ENCODE measurements at regions not wholly inside any gene's neighbourhood (a gene's known extent, or its start where the extent isn't known, plus 50 kb on each side); places are given as distances from the start of the nearest gene placed in this dataset.
"Not testable (repeated sequence)": the region's sequence is repeated elsewhere in the genome, so short reads cannot be mapped to it uniquely, and the experiment has no call there.

DNA sequence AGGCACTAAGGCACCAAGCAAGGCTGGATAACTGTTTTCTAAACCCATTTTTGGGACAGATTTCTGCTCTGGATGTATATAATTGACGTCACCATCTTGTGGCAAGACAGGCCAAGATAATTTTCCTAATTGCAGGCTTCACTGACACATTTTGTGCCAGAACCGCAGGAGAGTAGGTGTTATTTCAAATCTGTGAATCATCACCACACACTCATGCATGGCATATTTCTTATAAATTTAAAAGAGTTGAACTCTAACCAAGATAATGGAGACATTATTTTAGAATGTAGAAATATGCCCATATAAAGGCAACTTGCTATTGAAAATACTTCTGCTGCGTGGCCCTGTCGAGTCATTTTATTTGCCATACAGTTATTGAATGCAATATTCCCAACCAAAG, 68.3 kb upstream of the ACYP2 start:
- Mint-ChIP-seq H3K27ac (no peak overlapping the region), H3K27me3 (no peaks in the 10 kb centered on the region), H3K36me3 (peaks cover 16% of the 10 kb centered on the region), H3K4me1 (peaks cover 28% of the 10 kb centered on the region), H3K4me3 (no peak overlapping the region), H3K9me3 (no peaks in the 10 kb centered on the region)

DNA sequence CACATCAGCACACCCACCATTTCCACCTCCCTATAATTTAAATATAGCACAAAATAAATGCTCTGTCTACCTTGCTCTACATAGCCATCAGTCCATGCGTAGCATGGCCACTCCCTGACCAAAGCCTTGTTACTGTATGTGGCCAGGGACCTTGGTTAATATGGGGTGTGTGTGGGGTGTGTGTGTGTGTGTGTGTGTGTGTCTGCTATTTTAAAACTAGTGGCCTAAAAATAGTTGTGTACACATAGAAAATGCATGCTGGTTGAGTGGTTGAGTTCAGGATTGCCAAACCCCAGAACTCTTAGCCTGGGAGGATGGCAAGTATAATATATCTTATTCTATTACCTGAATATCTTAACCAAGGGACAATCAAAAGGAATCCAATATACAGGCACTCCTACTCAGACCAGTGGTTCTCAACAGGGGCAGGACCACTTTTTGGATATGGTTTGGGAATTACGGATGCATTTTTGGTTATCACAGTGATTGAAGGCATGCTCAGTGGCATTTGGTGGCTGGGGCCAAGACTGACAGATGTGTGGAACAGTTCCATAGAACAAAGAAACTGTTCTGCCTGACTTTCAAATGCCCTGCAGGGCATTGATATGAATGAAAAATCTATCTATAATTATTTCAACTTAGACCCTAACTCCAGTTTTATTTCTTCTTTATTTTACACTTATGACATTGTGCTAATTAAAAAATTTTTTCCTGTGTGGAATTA, 72.3 kb upstream of the PSME4 start:
- no peaks in the 10 kb centered on the region for H3K27me3 Mint-ChIP-seq
- no peak overlapping the region for H3K27ac Mint-ChIP-seq
- H3K4me3 Mint-ChIP-seq, result no peak overlapping the region
- H3K36me3 Mint-ChIP-seq, result peaks cover 10% of the 10 kb centered on the region
- H3K4me1 Mint-ChIP-seq, result peaks cover 15% of the 10 kb centered on the region
- H3K9me3 Mint-ChIP-seq, result no peaks in the 10 kb centered on the region

DNA sequence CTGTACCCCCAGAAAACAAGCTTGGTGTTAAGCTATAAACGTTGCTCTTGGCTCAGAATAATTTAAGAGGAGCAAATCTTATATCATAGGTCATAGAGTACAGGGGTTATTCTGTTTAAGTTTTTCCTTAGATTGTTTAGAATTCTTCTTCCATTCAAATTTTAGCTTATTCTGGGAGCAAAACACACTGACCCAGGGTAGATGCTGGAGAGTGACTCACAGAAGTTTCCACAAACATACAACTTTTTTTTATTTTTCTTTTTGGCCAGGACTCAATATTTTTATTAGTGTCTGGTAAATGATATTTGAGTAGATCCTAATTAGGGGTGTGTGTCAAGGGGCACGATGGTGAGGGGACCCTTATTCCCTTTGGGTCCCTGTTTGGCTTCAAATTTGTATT, 71.5 kb upstream of the PSME4 start:
- no peak overlapping the region for H3K27ac Mint-ChIP-seq
- no peak overlapping the region for H3K4me3 Mint-ChIP-seq
- H3K36me3 Mint-ChIP-seq, result peaks cover 10% of the 10 kb centered on the region
- no peaks in the 10 kb centered on the region for H3K27me3 Mint-ChIP-seq
- peaks cover 9% of the 10 kb centered on the region for H3K4me1 Mint-ChIP-seq
- no peaks in the 10 kb centered on the region for H3K9me3 Mint-ChIP-seq

DNA sequence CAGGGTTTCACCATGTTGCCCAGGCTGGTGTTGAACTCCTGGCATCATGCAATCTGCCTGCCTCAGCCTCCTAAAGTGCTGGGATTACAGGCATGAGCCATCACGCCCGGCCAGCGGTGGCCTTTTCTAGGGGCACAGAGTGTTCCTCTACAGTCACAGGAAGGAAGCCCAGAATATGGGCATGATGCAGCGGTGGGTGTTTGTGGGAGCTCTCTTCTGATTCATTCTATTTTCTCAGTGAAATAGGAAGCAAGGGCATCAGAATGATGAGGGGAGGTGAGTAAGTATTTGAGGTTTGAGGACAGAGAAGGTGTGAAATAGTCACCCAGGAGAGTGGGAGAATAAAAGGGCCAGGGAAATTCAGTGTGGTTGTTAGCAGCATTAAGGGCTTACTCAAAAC, 70.3 kb upstream of the PSME4 start:
- H3K27me3 Mint-ChIP-seq, result no peaks in the 10 kb centered on the region
- no peak overlapping the region for H3K27ac Mint-ChIP-seq
- H3K36me3 Mint-ChIP-seq, result peaks cover 10% of the 10 kb centered on the region
- no peak overlapping the region for H3K4me3 Mint-ChIP-seq
- no peaks in the 10 kb centered on the region for H3K9me3 Mint-ChIP-seq
- peaks cover 3% of the 10 kb centered on the region for H3K4me1 Mint-ChIP-seq

DNA sequence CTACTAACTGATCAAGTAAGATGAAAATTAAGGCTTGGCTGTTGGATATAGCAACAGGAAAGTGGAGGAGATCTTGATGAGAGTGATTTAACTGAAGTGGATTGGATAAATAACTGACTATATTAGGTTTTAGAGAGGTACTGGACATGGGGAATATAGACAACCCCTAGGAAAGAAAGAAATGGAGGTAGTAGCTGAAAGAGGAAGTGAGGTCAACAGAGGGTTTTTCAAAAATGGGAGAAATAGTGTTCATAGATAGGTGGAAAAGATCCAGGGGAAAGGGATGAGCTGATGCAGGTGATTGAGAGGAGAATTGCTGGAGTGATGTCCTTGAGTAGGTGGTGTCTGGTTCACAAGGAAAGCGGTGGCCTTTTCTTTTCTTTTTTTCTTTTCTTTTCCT, 69.9 kb upstream of the PSME4 start:
- Mint-ChIP-seq H3K27ac (no peak overlapping the region), H3K4me3 (no peak overlapping the region), H3K27me3 (no peaks in the 10 kb centered on the region), H3K4me1 (peaks cover 3% of the 10 kb centered on the region), H3K9me3 (no peaks in the 10 kb centered on the region), H3K36me3 (peaks cover 10% of the 10 kb centered on the region)

DNA sequence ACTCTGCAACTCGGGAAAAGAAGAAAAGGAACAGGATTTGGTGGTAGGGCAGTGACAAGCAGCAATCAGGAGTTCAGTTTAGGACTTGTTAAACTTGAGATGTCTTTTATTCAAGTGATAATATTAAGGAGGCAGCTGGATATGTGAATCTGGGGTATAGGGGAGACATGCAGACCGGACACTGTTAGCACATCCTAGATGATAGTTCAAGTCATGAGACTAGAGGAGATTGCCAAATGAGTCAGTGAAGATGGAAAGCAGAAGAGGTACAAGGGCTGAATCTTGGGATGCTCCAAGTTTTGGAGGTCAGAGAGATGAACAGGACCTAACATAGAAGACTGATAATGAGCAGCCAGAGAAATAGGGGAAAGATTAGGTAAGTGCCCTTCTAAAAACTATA, 69.5 kb upstream of the PSME4 start:
- Mint-ChIP-seq H3K4me1 (peaks cover 3% of the 10 kb centered on the region), H3K9me3 (no peaks in the 10 kb centered on the region), H3K36me3 (peaks cover 10% of the 10 kb centered on the region), H3K4me3 (no peak overlapping the region), H3K27me3 (no peaks in the 10 kb centered on the region), H3K27ac (no peak overlapping the region)

DNA sequence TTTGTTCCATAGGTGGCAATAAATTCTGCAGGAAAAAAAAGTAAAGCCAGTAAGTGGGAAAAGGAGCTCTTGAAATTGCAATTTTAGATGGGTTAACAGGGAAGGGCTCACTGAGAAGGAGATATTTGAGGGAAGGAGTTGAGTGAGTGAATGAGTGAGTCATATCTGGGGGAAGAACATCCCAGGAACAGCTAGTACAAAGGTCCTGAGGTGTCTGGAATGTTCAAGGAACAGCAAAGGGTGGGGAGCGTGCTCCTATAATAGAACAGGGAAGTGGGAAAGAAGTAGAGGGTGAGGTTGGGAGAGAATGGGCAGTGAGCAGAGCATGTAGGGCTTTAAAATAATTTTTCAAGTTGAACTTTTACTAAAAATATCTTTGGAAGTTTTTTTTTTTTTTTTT, 68.0 kb upstream of the PSME4 start:
- Mint-ChIP-seq H3K4me1 (no peaks in the 10 kb centered on the region), H3K9me3 (no peaks in the 10 kb centered on the region), H3K27ac (no peak overlapping the region), H3K36me3 (peaks cover 5% of the 10 kb centered on the region), H3K27me3 (no peaks in the 10 kb centered on the region), H3K4me3 (no peak overlapping the region)

DNA sequence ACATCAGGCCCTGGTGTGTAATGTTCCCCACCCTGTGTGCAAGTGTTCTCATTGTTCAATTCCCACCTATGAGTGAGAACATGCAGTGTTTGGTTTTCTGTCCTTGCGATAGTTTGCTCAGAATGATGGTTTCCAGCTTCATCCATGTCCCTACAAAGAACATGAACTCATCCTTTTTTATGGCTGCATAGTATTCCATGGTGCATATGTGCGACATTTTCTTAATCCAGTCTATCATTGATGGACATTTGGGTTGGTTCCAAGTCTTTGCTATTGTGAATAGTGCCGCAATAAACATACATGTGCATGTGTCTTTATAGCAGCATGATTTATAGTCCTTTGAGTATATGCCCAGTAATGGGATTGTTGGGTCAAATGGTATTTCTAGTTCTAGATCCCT, 60.5 kb upstream of the PSME4 start:
- not testable (repeated sequence) for H3K9me3 Mint-ChIP-seq, H3K27ac Mint-ChIP-seq, H3K4me3 Mint-ChIP-seq, H3K36me3 Mint-ChIP-seq, H3K27me3 Mint-ChIP-seq, H3K4me1 Mint-ChIP-seq

DNA sequence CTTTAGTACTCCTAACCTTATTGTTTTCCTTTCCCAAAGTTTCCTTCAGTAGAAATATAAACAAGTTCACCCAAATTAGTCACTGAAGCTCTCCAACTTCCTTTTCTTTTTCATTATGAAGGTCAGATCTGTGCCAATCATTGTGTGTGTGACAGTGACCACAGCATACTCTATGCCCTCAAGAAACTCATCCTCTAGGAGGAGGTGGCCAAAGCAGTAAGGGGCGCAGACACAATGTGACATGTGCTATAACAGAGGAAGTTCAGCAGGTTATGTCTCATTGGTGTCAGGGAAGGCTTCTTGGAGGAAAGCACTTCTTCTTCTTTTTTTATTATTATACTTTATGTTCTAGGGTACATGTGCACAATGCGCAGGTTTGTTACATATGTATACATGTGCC, 60.0 kb upstream of the PSME4 start:
- Mint-ChIP-seq H3K27me3 (no peaks in the 10 kb centered on the region), H3K27ac (no peak overlapping the region), H3K9me3 (no peaks in the 10 kb centered on the region), H3K4me1 (no peaks in the 10 kb centered on the region), H3K4me3 (no peak overlapping the region), H3K36me3 (peaks cover 7% of the 10 kb centered on the region)

DNA sequence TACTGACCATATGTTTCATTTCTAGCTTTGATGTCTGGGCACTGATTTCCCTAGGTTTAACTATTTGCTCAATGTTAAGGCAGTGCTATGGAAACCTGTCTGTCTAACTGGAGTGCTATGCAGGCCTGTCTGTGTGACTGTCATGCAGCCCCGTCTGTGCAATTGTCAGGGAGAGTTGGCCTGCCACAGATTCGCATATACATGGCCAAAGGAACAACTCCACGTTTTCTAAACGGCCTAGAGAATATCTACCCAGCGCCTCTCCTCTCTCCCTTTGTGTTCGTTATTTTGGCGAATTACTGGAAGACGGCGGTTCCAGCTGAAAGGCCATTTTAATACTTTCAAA, 59.6 kb upstream of the PSME4 start:
- Mint-ChIP-seq H3K4me3 (no peak overlapping the region), H3K9me3 (no peaks in the 10 kb centered on the region), H3K27me3 (no peaks in the 10 kb centered on the region), H3K4me1 (peaks cover 2% of the 10 kb centered on the region), H3K36me3 (peaks cover 7% of the 10 kb centered on the region), H3K27ac (no peak overlapping the region)

DNA sequence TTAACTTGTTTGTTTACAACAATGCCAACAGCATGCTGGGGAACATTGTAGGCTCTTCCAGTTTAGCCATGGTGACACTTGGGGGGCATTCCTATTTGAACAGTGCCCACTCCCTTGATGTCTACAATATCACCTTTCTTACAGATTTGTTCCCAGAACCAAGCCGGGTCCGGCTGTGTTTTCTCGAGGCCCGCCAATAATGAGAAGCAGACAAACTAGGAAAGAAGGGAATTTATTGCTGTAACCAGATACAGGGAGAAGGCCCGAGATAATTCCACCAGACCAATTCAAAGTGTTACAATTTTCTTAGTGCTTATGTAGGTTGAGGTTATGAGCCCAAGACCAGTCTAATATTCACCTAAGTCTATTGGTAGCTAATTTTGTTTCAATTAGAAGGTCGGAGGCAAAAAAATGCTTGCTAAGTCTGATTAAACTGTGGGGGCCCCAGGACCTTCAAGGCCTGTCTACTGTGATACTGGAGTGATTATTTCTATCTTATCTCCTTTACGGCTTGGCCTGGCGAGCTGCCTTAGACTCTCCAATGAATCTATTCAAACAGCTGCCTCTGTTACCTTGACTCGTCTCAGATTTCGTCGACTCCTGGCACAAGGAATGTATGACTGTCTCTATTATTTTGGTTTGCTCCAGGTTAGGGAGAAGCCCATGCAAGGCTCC, 59.1 kb upstream of the PSME4 start:
- Mint-ChIP-seq H3K4me3 (no peak overlapping the region), H3K27ac (no peak overlapping the region), H3K36me3 (peaks cover 9% of the 10 kb centered on the region), H3K4me1 (peaks cover 7% of the 10 kb centered on the region), H3K27me3 (no peaks in the 10 kb centered on the region), H3K9me3 (peaks cover 2% of the 10 kb centered on the region)

DNA sequence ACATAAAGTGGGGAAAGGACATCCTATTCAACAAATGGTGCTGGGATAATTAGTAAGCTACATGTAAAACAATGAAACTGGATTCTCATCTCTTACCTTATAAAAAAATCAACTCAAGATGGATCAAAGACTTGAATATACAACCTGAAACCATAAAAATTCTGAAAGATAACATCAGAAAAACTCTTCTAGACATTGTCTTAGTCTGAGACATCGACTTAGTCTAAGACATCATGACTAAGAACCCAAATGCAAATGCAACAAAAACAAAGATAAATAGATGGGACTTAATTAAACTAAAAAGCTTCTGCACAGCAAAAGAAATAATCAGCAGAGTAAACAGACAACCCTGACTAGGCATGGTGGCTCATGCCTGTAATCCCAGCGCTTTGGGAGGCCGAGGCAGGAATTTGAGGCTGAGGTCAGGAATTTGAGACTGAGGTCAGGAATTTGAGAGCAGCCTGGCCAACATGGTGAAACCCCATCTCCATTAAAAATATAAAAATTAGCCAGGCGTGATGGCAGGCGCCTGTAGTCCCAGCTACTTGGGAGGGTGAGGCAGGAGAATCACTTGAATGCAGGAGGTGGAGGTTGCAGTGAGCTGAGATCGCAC, 54.8 kb upstream of the PSME4 start:
- not testable (repeated sequence) for H3K4me3 Mint-ChIP-seq, H3K27ac Mint-ChIP-seq, H3K27me3 Mint-ChIP-seq, H3K9me3 Mint-ChIP-seq
- peaks cover 17% of the 10 kb centered on the region for H3K36me3 Mint-ChIP-seq
- peaks cover 10% of the 10 kb centered on the region for H3K4me1 Mint-ChIP-seq

DNA sequence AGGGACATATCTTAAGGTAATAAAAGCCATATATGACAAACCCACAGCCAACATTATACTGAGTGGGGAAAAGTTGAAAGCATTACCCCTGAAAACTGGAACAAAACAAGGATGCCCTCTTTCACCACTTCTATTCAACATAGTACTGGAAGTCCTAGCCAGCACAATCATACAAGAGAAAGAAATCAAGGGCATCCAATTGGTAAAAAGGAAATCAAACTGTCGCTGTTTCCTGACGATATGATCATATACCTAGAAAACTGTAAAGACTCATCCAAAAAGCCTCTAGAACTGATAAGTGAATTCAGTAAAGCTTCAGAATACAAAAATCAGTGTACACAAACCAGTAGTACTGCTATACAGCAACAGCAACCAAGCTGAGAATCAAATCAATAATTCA, 53.8 kb upstream of the PSME4 start:
- no peak overlapping the region for H3K4me3 Mint-ChIP-seq
- H3K4me1 Mint-ChIP-seq, result peaks cover 10% of the 10 kb centered on the region
- H3K36me3 Mint-ChIP-seq, result peaks cover 17% of the 10 kb centered on the region
- H3K9me3 Mint-ChIP-seq, result peaks cover 5% of the 10 kb centered on the region
- no peaks in the 10 kb centered on the region for H3K27me3 Mint-ChIP-seq
- no peak overlapping the region for H3K27ac Mint-ChIP-seq

DNA sequence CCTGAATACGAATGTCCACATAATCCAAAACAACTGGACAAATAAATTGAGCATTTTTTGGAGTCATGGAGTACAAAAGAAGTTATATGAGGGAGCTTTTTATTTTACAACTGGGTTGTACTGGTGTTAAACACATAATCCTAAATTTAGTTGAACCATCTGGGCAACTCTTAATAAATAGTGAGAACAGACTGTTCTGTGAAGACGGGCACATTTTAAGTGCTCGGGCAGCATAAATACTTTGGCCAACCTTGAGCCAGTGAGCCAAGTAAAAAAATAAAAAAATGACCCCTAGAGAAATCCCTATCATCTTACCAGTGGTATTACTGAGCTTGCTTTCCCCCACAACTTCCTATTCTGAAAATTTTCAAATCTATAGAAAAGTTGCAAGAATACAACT, 50.9 kb upstream of the PSME4 start:
- H3K9me3 Mint-ChIP-seq, result peaks cover 5% of the 10 kb centered on the region
- H3K4me1 Mint-ChIP-seq, result peaks cover 10% of the 10 kb centered on the region
- no peaks in the 10 kb centered on the region for H3K27me3 Mint-ChIP-seq
- no peak overlapping the region for H3K27ac Mint-ChIP-seq
- H3K36me3 Mint-ChIP-seq, result peaks cover 16% of the 10 kb centered on the region
- H3K4me3 Mint-ChIP-seq, result no peak overlapping the region

DNA sequence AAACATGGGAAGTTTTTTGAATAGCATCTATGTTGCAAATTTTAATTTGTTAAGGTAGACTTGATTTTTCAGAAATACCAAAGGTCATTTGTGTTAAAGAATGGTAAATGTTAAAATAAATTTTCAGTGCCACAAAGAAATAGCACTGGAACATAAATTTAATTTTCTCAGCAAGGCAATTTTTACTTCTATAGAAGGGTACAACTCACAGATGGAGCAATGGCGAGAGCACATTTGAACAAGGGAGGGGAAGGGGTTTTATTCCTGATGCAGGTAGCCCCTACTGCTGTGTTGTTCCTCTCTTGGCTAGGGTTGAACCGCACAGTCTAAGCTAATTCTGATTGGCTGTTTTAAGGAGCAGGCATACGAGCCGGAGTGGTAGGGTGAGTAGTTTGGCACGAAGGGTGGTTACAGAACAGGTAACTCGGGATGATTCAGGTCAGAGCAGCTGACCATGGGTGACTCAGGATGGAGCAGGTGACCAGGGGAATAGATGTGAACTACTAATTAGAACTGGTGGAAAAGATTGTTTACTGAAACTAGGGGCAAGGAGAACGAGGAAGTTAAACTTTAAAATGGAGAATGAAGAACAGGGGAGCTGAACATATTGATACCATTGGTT, 50.1 kb upstream of the PSME4 start:
- Mint-ChIP-seq H3K27me3 (no peaks in the 10 kb centered on the region), H3K27ac (peak overlapping the region; percentile 43), H3K4me1 (peaks cover 13% of the 10 kb centered on the region), H3K9me3 (peaks cover 5% of the 10 kb centered on the region), H3K36me3 (peaks cover 18% of the 10 kb centered on the region), H3K4me3 (no peak overlapping the region)

Measured in activated naive CD4-positive, alpha-beta T cell treated with anti-CD3 and anti-CD28 coated beads, Interleukin-2, amount 50 U/mL, for 24 hours (primary cell).